ENCODE measurements at regions not wholly inside any gene's neighbourhood (a gene's known extent, or its start where the extent isn't known, plus 50 kb on each side); places are given as distances from the start of the nearest gene placed in this dataset.

DNA sequence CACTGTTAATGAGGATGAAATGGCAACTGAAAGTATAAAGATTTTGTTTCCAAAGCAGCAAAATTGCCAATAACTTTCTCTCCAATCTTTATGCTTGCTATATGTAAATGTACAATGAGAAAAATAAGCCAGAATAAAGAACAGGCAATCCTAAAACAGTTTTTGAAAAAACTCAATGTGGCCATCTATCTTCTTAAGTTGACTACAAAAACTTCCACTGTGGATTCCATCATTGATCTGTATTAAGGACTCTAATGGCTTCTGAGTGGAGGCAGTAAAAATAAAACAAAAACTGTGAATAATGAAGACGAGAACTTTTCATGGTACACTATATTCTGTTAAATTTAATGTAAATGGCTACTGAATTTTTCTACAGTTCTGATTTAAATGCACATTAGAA, 382.9 kb downstream of the TMEM232 start:
- H2AK5ac ChIP-seq (ENCODE audit: low read depth, low read length) = no peak overlapping the region
- POLR2A ChIA-PET (ENCODE audit: partially characterized antibody) = no interaction called here

More for the DNA sequence above, 382.9 kb downstream of the TMEM232 start:
- TF ChIP-seq BCL11A (IDR thresholded peaks at IDR 0.05; ENCODE audit: low read depth in 2 of 2, low read length in 2 of 2) (no peak), CTBP2 (IDR thresholded peaks at IDR 0.05; ENCODE audit: borderline replicate concordance, insufficient read depth, insufficient read length, low read length) (no peak), CHD2 (IDR thresholded peaks at IDR 0.05; ENCODE audit: low read length) (no peak), POLR2A (IDR thresholded peaks at IDR 0.05; ENCODE audit: control extremely low read depth in 1 of 2, low read depth in 2 of 2, low read length in 2 of 2) (no peak), KDM5A (IDR thresholded peaks at IDR 0.05; ENCODE audit: low read length) (no peak), GTF2F1 (IDR thresholded peaks at IDR 0.05; ENCODE audit: borderline replicate concordance, low read depth, low read length) (no peak), FOSL1 (IDR thresholded peaks at IDR 0.05; ENCODE audit: insufficient read depth, low read depth, low read length) (no peak), CBX5 (IDR thresholded peaks at IDR 0.05; ENCODE audit: low read depth, low read length) (no peak), NRF1 (IDR thresholded peaks at IDR 0.05; ENCODE audit: low read depth, low read length) (no peak), TCF12 (IDR thresholded peaks at IDR 0.05; ENCODE audit: low read depth, low read length) (no peak), CEBPB (IDR thresholded peaks at IDR 0.05; ENCODE audit: low read depth, low read length) (no peak), SP1 (IDR thresholded peaks at IDR 0.05; ENCODE audit: low read depth, low read length) (no peak)
- DNase-seq (ENCODE audit: low read depth in 1 of 2, low spot score in 2 of 2) (no peak), FAIRE-seq (no peak)
- Histone ChIP-seq H3K9ac (replicated peaks in 1 of 4; ENCODE audit: extremely low read depth in 1 of 4, low read depth in 3 of 4, low read length in 3 of 4) (no peak overlapping the region), H4K8ac (ENCODE audit: extremely low read depth, insufficient read depth, low read length) (no peak overlapping the region), H3K4ac (replicated peaks; ENCODE audit: insufficient read length, low read depth, low read length) (no peak overlapping the region), H3K79me2 (ENCODE audit: control insufficient read depth in 1 of 2, insufficient read depth in 2 of 2, low read length in 2 of 2) (no peaks in the 10 kb centered on the region), H2BK120ac (replicated peaks; ENCODE audit: low read depth, low read length) (no peak overlapping the region), H3K4me3 (ENCODE audit: extremely low read depth in 1 of 4, insufficient read depth in 2 of 4, low read depth in 3 of 4, low read length in 4 of 4) (no peak overlapping the region), H4K20me1 (replicated peaks in 1 of 2; ENCODE audit: control insufficient read depth in 1 of 2, insufficient read depth in 2 of 2, low read length in 2 of 2) (no peaks in the 10 kb centered on the region), H3K23me2 (ENCODE audit: low read depth, low read length) (no peaks in the 10 kb centered on the region), H3K14ac (ENCODE audit: insufficient read length) (no peak overlapping the region), H3K23ac (ENCODE audit: insufficient read length) (no peak overlapping the region), H2BK20ac (ENCODE audit: low read length) (no peak overlapping the region), H3K27me3 (replicated peaks in 1 of 4; ENCODE audit: control insufficient read depth in 3 of 4, extremely low read depth in 1 of 4, insufficient read depth in 3 of 4, low read length in 3 of 4) (no peaks in the 10 kb centered on the region), H2BK15ac (ENCODE audit: low read length) (no peak overlapping the region), H3K4me1 (replicated peaks in 1 of 4; ENCODE audit: control insufficient read depth in 3 of 4, insufficient read depth in 4 of 4, low read length in 3 of 4) (no peaks in the 10 kb centered on the region), H4K91ac (replicated peaks; ENCODE audit: insufficient read length, low read length) (no peak overlapping the region), H3K18ac (ENCODE audit: extremely low read depth, low read length) (no peak overlapping the region), H3K27ac (ENCODE audit: low read depth, low read length) (no peak overlapping the region), H3K9me3 (ENCODE audit: insufficient read depth in 2 of 2, low read depth in 1 of 2, low read length in 1 of 2) (no peaks in the 10 kb centered on the region), H2BK12ac (ENCODE audit: low read depth, low read length) (no peak overlapping the region), H3K36me3 (ENCODE audit: control insufficient read depth in 2 of 4, insufficient read depth in 4 of 4, low read length in 3 of 4) (no peaks in the 10 kb centered on the region), H3K4me2 (ENCODE audit: insufficient read depth in 1 of 2, low read depth in 2 of 2, low read length in 2 of 2) (no peak overlapping the region), H4K5ac (ENCODE audit: insufficient read length, low read depth, low read length) (no peak overlapping the region), H3K56ac (replicated peaks; ENCODE audit: insufficient read length, low read depth, low read length) (no peak overlapping the region), H3K79me1 (ENCODE audit: low read depth, low read length) (no peaks in the 10 kb centered on the region), H2AFZ (ENCODE audit: low read length) (no peak overlapping the region), H2BK5ac (ENCODE audit: low read depth, low read length) (no peak overlapping the region)
- WGBS, 2 experiments (ENCODE audit: extremely low coverage in 1 of 2, insufficient coverage in 1 of 2, insufficient read length in 1 of 2, insufficient replicate concordance in 2 of 2, low coverage in 1 of 2, low lambda C conversion rate in 2 of 2, missing lambda C conversion rate in 1 of 2) = 94% methylated on average over 1 of the region's 1 CpG; no CpG with 5 or more reads in 1 of the 2 experiments
- CTCF ChIA-PET (ENCODE audit: partially characterized antibody) = no interaction called here
